HEK293 (cell line): ENCODE measurements at regions not wholly inside any gene's neighbourhood (a gene's known extent, or its start where the extent isn't known, plus 50 kb on each side); places are given as distances from the start of the nearest gene placed in this dataset.

Experiments used
- GLI2 ChIP-seq: fragments of 450-650 bp; formaldehyde crosslinking; IDR thresholded peaks from 2 replicates; pipeline ENCODE4; 2017; ENCODE audit warnings: missing biosample characterization, missing genetic modification characterization, low read depth, borderline replicate concordance
- KLF16 ChIP-seq: fragments of 450-650 bp; formaldehyde crosslinking; IDR thresholded peaks from 2 replicates; pipeline ENCODE4 v1.5.1; 2017; ENCODE audit warnings: missing biosample characterization, missing genetic modification characterization
- ZBTB17 ChIP-seq: fragments of 450-650 bp; formaldehyde crosslinking; IDR thresholded peaks from 2 replicates; pipeline ENCODE4 v1.5.1; 2016; ENCODE audit warnings: missing biosample characterization, missing genetic modification characterization
- ZNF274 ChIP-seq, 2 experiments: fragments of 200-500 bp in 1 of 2; fragments of 450-650 bp in 1 of 2; sonication (Bioruptor generic) in 1 of 2; formaldehyde crosslinking in 1 of 2; IDR thresholded peaks; 2 replicates each; pipeline versions ENCODE4 v1.5.1 to v1.6.1; 2014 to 2016; ENCODE audit warnings: borderline replicate concordance in 1 of 2, inconsistent platforms in 1 of 2, low read length in 1 of 2, missing biosample characterization in 1 of 2, missing genetic modification characterization in 1 of 2
- ZNF707 ChIP-seq: fragments of 450-650 bp; formaldehyde crosslinking; IDR thresholded peaks from 2 replicates; pipeline ENCODE4 v1.5.1; 2016; ENCODE audit warnings: missing biosample characterization, missing genetic modification characterization
- ZNF76 ChIP-seq: fragments of 450-650 bp; formaldehyde crosslinking; IDR thresholded peaks from 2 replicates; pipeline ENCODE4; 2016; ENCODE audit warnings: low read depth, missing biosample characterization, missing genetic modification characterization, borderline replicate concordance
- TF ChIP-seq, protein P1 (sequence below): fragments of 450-650 bp; formaldehyde crosslinking; IDR thresholded peaks from 2 replicates; pipeline ENCODE4 v1.5.1; 2016; ENCODE audit warnings: missing biosample characterization, missing genetic modification characterization
- TF ChIP-seq, protein P2 (sequence below): fragments of 450-650 bp; formaldehyde crosslinking; IDR thresholded peaks from 2 replicates; pipeline ENCODE4 v1.5.1; 2016; ENCODE audit warnings: missing biosample characterization, missing genetic modification characterization

DNA sequence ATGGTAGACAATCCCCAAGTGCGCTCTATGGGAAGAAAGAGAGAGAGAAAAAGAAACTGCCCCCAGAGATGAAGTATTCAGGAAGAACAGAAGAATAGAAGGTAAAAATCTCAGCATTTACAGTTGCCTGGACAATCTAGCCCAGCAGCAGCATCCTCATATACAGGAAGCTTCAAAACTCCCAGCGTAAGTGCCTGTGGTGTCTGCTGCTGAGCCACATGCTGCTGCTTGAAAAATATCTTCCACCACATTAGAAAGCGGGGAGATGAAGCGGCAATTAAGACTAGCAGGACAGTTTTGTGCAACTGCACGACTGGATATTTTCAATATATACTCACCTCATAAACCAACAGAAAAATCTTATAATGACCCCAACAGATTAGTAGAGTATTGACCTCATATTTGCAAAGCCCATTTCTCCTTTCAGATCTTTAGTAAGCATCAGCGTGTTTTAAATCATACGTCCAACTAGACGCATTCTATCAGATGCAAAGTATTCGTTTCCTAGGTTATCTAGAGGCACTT lies 972.0 kb upstream of the TENM3 start:
- TF ChIP-seq, protein P1, sequence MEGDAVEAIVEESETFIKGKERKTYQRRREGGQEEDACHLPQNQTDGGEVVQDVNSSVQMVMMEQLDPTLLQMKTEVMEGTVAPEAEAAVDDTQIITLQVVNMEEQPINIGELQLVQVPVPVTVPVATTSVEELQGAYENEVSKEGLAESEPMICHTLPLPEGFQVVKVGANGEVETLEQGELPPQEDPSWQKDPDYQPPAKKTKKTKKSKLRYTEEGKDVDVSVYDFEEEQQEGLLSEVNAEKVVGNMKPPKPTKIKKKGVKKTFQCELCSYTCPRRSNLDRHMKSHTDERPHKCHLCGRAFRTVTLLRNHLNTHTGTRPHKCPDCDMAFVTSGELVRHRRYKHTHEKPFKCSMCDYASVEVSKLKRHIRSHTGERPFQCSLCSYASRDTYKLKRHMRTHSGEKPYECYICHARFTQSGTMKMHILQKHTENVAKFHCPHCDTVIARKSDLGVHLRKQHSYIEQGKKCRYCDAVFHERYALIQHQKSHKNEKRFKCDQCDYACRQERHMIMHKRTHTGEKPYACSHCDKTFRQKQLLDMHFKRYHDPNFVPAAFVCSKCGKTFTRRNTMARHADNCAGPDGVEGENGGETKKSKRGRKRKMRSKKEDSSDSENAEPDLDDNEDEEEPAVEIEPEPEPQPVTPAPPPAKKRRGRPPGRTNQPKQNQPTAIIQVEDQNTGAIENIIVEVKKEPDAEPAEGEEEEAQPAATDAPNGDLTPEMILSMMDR (tag by site-specific recombination), result no peak
- TF ChIP-seq, protein P2, sequence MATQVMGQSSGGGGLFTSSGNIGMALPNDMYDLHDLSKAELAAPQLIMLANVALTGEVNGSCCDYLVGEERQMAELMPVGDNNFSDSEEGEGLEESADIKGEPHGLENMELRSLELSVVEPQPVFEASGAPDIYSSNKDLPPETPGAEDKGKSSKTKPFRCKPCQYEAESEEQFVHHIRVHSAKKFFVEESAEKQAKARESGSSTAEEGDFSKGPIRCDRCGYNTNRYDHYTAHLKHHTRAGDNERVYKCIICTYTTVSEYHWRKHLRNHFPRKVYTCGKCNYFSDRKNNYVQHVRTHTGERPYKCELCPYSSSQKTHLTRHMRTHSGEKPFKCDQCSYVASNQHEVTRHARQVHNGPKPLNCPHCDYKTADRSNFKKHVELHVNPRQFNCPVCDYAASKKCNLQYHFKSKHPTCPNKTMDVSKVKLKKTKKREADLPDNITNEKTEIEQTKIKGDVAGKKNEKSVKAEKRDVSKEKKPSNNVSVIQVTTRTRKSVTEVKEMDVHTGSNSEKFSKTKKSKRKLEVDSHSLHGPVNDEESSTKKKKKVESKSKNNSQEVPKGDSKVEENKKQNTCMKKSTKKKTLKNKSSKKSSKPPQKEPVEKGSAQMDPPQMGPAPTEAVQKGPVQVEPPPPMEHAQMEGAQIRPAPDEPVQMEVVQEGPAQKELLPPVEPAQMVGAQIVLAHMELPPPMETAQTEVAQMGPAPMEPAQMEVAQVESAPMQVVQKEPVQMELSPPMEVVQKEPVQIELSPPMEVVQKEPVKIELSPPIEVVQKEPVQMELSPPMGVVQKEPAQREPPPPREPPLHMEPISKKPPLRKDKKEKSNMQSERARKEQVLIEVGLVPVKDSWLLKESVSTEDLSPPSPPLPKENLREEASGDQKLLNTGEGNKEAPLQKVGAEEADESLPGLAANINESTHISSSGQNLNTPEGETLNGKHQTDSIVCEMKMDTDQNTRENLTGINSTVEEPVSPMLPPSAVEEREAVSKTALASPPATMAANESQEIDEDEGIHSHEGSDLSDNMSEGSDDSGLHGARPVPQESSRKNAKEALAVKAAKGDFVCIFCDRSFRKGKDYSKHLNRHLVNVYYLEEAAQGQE (tag by site-specific recombination), result no peak
- no peak for TF ChIP-seq ZBTB17 (tag by site-specific recombination)
- TF ChIP-seq ZNF76 (tag by site-specific recombination), result no peak
- no peak for TF ChIP-seq KLF16
- no peak for TF ChIP-seq ZNF274 (IDR thresholded peaks at IDR 0.05; ENCODE audit: low read length)
- TF ChIP-seq ZNF274 (tag by site-specific recombination; IDR thresholded peaks at IDR 0.05; ENCODE audit: borderline replicate concordance), result no peak
- no peak for TF ChIP-seq GLI2 (tag by site-specific recombination)
- no peak for TF ChIP-seq ZNF707 (tag by site-specific recombination)
